ENCODE measurements at regions not wholly inside any gene's neighbourhood (a gene's known extent, or its start where the extent isn't known, plus 50 kb on each side); places are given as distances from the start of the nearest gene placed in this dataset.

GRCh38 chr14:80388980-80389711 lies 177.8 kb upstream of the DIO2 start:
- DNase-seq (peak; percentile 94), ATAC-seq (peak; percentile 77)
- Histone ChIP-seq H3K27ac (ENCODE audit: low read length) (peak overlapping the region; percentile 65), H3K79me2 (ENCODE audit: low read length) (no peaks in the 10 kb centered on the region), H3K9ac (ENCODE audit: low read length) (no peak overlapping the region), H3K36me3 (ENCODE audit: low read depth, low read length) (no peaks in the 10 kb centered on the region), H3K9me2 (replicated peaks; ENCODE audit: low read length) (no peaks in the 10 kb centered on the region), H3K9me3 (ENCODE audit: low read length) (no peaks in the 10 kb centered on the region), H4K20me1 (ENCODE audit: low read length) (no peaks in the 10 kb centered on the region), H3K4me2 (ENCODE audit: low read length) (peak overlapping the region; percentile 48), H3K4me3 (ENCODE audit: low read length) (no peak overlapping the region), H3K4me1 (ENCODE audit: insufficient read depth, low read length) (peaks cover 47% of the 10 kb centered on the region), H3K27me3 (ENCODE audit: low read length) (no peaks in the 10 kb centered on the region), H2AFZ (ENCODE audit: low read length) (no peak overlapping the region), H3F3A (ENCODE audit: low read length, unreplicated experiment) (peaks cover 7% of the 10 kb centered on the region)
- no TSS peak for BruUV-seq (replicated peaks)
- TF ChIP-seq CTCF (conservative IDR thresholded peaks at IDR 0.05; ENCODE audit: low read depth, low read length) (no peak), EZH2 (IDR thresholded peaks at IDR 0.05; ENCODE audit: low read length, unreplicated experiment) (no peak), EZH2phosphoT487 (IDR thresholded peaks at IDR 0.05; ENCODE audit: borderline replicate concordance, low read length) (no peak)
- CTCF ChIA-PET = no interaction called here
- intact Hi-C loops (cut with micrococcal nuclease) = no loop called here
- POLR2A ChIA-PET (ENCODE audit: unreplicated experiment) = interaction anchor here (0.7 kb wide), 1 partner anchor 807 kb away, joined by 3 read pairs; no protein-coding TSS in a partner anchor

DNA sequence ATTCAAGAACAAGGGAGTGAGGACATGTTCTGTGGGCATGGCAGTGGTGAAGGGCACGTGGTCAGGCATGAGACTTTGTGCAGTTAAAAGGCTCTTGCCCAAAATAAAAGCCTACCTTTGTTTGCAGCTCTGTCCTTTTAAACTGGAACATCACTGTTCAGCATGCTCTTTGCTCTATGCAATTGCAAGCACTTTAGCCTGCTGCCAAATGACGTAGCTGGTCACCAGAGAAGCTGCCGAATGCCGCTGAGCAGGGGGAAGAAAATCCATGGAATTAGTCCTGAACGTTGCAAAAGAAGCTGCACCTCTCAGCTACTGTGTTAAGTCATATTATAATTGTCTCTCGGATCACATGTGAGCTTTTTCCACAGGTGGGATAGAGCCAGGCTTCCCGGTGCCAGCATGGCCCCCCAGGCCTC lies 176.3 kb upstream of the DIO2 start:
- Histone ChIP-seq H3K4me3 (ENCODE audit: low read length) (no peak overlapping the region), H3K9me3 (ENCODE audit: low read length) (no peaks in the 10 kb centered on the region), H3K27me3 (ENCODE audit: low read length) (no peaks in the 10 kb centered on the region), H3K27ac (ENCODE audit: low read length) (no peak overlapping the region), H3K4me2 (ENCODE audit: low read length) (no peak overlapping the region), H3K4me1 (ENCODE audit: insufficient read depth, low read length) (peaks cover 47% of the 10 kb centered on the region), H3K9me2 (replicated peaks; ENCODE audit: low read length) (no peaks in the 10 kb centered on the region), H3K36me3 (ENCODE audit: low read depth, low read length) (no peaks in the 10 kb centered on the region), H3K79me2 (ENCODE audit: low read length) (no peaks in the 10 kb centered on the region), H2AFZ (ENCODE audit: low read length) (no peak overlapping the region), H3K9ac (ENCODE audit: low read length) (no peak overlapping the region), H3F3A (ENCODE audit: low read length, unreplicated experiment) (peaks cover 7% of the 10 kb centered on the region), H4K20me1 (ENCODE audit: low read length) (no peaks in the 10 kb centered on the region)
- no peak for ATAC-seq
- no TSS peak for BruUV-seq (replicated peaks)
- no peak for TF ChIP-seq CTCF (conservative IDR thresholded peaks at IDR 0.05; ENCODE audit: low read depth, low read length)
- TF ChIP-seq EZH2phosphoT487 (IDR thresholded peaks at IDR 0.05; ENCODE audit: borderline replicate concordance, low read length) = no peak
- no peak for TF ChIP-seq EZH2 (IDR thresholded peaks at IDR 0.05; ENCODE audit: low read length, unreplicated experiment)
- DNase-seq = no peak
- ChIA-PET POLR2A (ENCODE audit: unreplicated experiment) (interaction anchor here (0.5 kb wide), 1 partner anchor 133 kb away, joined by 5 read pairs; no protein-coding TSS in a partner anchor), CTCF (interaction anchor here (0.6 kb wide), 1 partner anchor 1454 kb away, joined by 11 read pairs; no protein-coding TSS in a partner anchor)
- intact Hi-C loops (cut with micrococcal nuclease) = no loop called here

DNA sequence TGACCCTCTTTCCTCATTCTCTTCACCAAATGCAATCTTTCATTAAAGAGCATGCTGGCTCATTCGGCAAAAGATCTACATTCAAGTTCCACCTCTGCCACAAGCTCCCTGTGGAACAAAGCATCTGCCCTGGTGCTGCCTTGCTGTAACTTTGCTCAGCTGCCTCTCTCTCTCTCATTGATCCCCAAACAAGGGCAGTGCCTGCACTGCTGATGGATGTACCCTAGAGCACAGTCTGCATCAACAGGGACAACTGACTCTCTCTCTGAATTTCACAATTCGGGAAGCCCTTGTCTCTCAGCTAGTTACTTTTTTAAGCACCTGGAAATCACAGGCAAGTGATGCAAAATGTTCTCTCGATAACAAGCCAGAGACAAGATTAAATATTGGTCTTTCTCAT lies 174.0 kb upstream of the DIO2 start:
- H3K9me2 ChIP-seq (replicated peaks; ENCODE audit: low read length) = no peaks in the 10 kb centered on the region
- no TSS peak for BruUV-seq (replicated peaks)
- H4K20me1 ChIP-seq (ENCODE audit: low read length) = no peaks in the 10 kb centered on the region
- ChIA-PET POLR2A (ENCODE audit: unreplicated experiment) (no interaction called here), CTCF (no interaction called here)
- H3K27ac ChIP-seq (ENCODE audit: low read length) = no peak overlapping the region
- H3K79me2 ChIP-seq (ENCODE audit: low read length) = no peaks in the 10 kb centered on the region
- no peaks in the 10 kb centered on the region for H3K27me3 ChIP-seq (ENCODE audit: low read length)
- ATAC-seq (no peak), DNase-seq (no peak)
- H3K4me2 ChIP-seq (ENCODE audit: low read length) = no peak overlapping the region
- H3K9ac ChIP-seq (ENCODE audit: low read length) = no peak overlapping the region
- no peak overlapping the region for H2AFZ ChIP-seq (ENCODE audit: low read length)
- peaks cover 31% of the 10 kb centered on the region for H3K4me1 ChIP-seq (ENCODE audit: insufficient read depth, low read length)
- H3K9me3 ChIP-seq (ENCODE audit: low read length) = no peaks in the 10 kb centered on the region
- intact Hi-C loops (cut with micrococcal nuclease) = no loop called here
- peaks cover 7% of the 10 kb centered on the region for H3F3A ChIP-seq (ENCODE audit: low read length, unreplicated experiment)
- TF ChIP-seq EZH2 (IDR thresholded peaks at IDR 0.05; ENCODE audit: low read length, unreplicated experiment) (no peak), CTCF (conservative IDR thresholded peaks at IDR 0.05; ENCODE audit: low read depth, low read length) (no peak), EZH2phosphoT487 (IDR thresholded peaks at IDR 0.05; ENCODE audit: borderline replicate concordance, low read length) (no peak)
- no peaks in the 10 kb centered on the region for H3K36me3 ChIP-seq (ENCODE audit: low read depth, low read length)
- H3K4me3 ChIP-seq (ENCODE audit: low read length) = no peak overlapping the region
